ENCODE measurements at regions not wholly inside any gene's neighbourhood (a gene's known extent, or its start where the extent isn't known, plus 50 kb on each side); places are given as distances from the start of the nearest gene placed in this dataset.

GRCh38 chr3:176920766-176921160 is 276.5 kb downstream of the TBL1XR1 start:
- Histone ChIP-seq H3K36me3 (replicated peaks in 1 of 2; ENCODE audit: control insufficient read depth in 1 of 2, insufficient read depth in 2 of 2, low read length in 2 of 2) (no peaks in the 10 kb centered on the region), H3K27me3 (ENCODE audit: control insufficient read depth in 1 of 2, insufficient read depth in 2 of 2, low read length in 2 of 2) (peaks cover 0 to 2% of the 10 kb centered on the region in 2 experiments; a peak in 1 of 5 replicates), H3K27ac (ENCODE audit: extremely low read length, insufficient read depth, low read length) (no peak overlapping the region), H3K9me3 (ENCODE audit: low read length) (no peaks in the 10 kb centered on the region), H3K4me3 (replicated peaks in 1 of 3; ENCODE audit: insufficient read depth in 1 of 3, low read depth in 2 of 3, low read length in 3 of 3) (peak overlapping the region; percentile 3 to 20 (median 8); a peak in 1 of 6 replicates), H3K4me1 (ENCODE audit: insufficient read depth, low read length) (peaks cover 12% of the 10 kb centered on the region), H3K79me2 (ENCODE audit: insufficient read depth, low read length) (no peaks in the 10 kb centered on the region), H2AFZ (ENCODE audit: low read length) (no peak overlapping the region), H4K20me1 (ENCODE audit: insufficient read depth, low read length) (no peaks in the 10 kb centered on the region), H3K9ac (ENCODE audit: insufficient read depth, low read depth, low read length) (peak overlapping the region; percentile 24; the same call in 1 of the 2 replicates), H3K4me2 (ENCODE audit: low read depth, low read length) (peak overlapping the region; percentile 65)
- FAIRE-seq (peak; percentile 68), ATAC-seq (peak; percentile 91), DNase-seq (ENCODE audit: low spot score) (peak; percentile 53)
- no TSS peak for BruUV-seq (replicated peaks)
- intact Hi-C loops (cut with micrococcal nuclease; ENCODE audit: unreplicated experiment): no loop called here
- ChIA-PET CTCF (ENCODE audit: low intra/inter-chr PET ratio, low total read pairs) (no interaction called here), POLR2A (no interaction called here)
- 2% methylated on average over 5 of the region's 5 CpGs for WGBS (ENCODE audit: low lambda C conversion rate)
- in situ Hi-C loops (cut with HindIII; ENCODE audit: extremely low pct_ligation_motif_present, low pct_unique_long_range_greater_than_20kb): no loop called here
- TF ChIP-seq MEIS2 (CRISPR knock-in tag; IDR thresholded peaks at IDR 0.05): 0 out of 2 replicates have a peak, but pooled peaks have one; percentile 34
- TF ChIP-seq ZFP37 (CRISPR knock-in tag; IDR thresholded peaks at IDR 0.05; ENCODE audit: borderline replicate concordance): no peak
- TF ChIP-seq IKZF1 (IDR thresholded peaks at IDR 0.05): no peak
- peak; percentile 55; the same call in 1 of the 2 replicates for TF ChIP-seq ETV5 (CRISPR knock-in tag; IDR thresholded peaks at IDR 0.05; ENCODE audit: borderline replicate concordance)
- no peak for TF ChIP-seq ZNF574 (CRISPR knock-in tag; IDR thresholded peaks at IDR 0.05)
- TF ChIP-seq GABPA (IDR thresholded peaks at IDR 0.05; ENCODE audit: low read depth, low read length): no peak
- TF ChIP-seq GABPA (CRISPR knock-in tag; IDR thresholded peaks at IDR 0.05; ENCODE audit: low read depth): peak; percentile 27; the same call in 1 of the 2 replicates
- TF ChIP-seq AHDC1 (CRISPR knock-in tag; IDR thresholded peaks at IDR 0.05; ENCODE audit: borderline replicate concordance): peak; percentile 75; the same call in 1 of the 2 replicates
- no peak for TF ChIP-seq IRF2 (CRISPR knock-in tag; IDR thresholded peaks at IDR 0.05)
- TF ChIP-seq PAXIP1 (CRISPR knock-in tag; conservative IDR thresholded peaks at IDR 0.05): peak; percentile 68
